GM12891 (cell line): ENCODE measurements at regions not wholly inside any gene's neighbourhood (a gene's known extent, or its start where the extent isn't known, plus 50 kb on each side); places are given as distances from the start of the nearest gene placed in this dataset.

Experiments used
- DNase-seq: peaks from one replicate; pipeline ENCODE4 v3.0.0; 2011; ENCODE audit warnings: low spot score; ENCODE audit not compliant: insufficient read length
- FAIRE-seq: peaks from 2 replicates; lab custom pipeline; 2011; peaks lifted over from hg19 to GRCh38; lab: Jason Lieb, UNC
- PAX5 ChIP-seq: IDR thresholded peaks from 2 replicates; pipeline ENCODE4 v1.6.1; 2011; ENCODE audit warnings: low read length, moderate library complexity, mild to moderate bottlenecking; ENCODE audit not compliant: insufficient read depth, severe bottlenecking
- POLR2A ChIP-seq: IDR thresholded peaks from 2 replicates; pipeline ENCODE4 v1.6.1; 2011; ENCODE audit warnings: low read depth, low read length, control low read depth
- POLR2AphosphoS5 ChIP-seq: IDR thresholded peaks from 2 replicates; pipeline ENCODE4 v1.6.1; 2011; ENCODE audit warnings: low read depth, low read length, control low read depth
- POU2F2 ChIP-seq: IDR thresholded peaks from 2 replicates; pipeline ENCODE4 v1.6.1; 2011; ENCODE audit warnings: low read depth, mild to moderate bottlenecking, control low read depth, low read length, moderate library complexity
- SPI1 ChIP-seq: IDR thresholded peaks from 2 replicates; pipeline ENCODE4 v1.6.1; 2011; ENCODE audit warnings: low read depth, low read length, control low read depth
- TAF1 ChIP-seq: IDR thresholded peaks from 2 replicates; pipeline ENCODE4 v1.6.1; 2011; ENCODE audit warnings: low read depth, low read length, control low read depth

GRCh38 chr7:20062932-20063331 is 154.3 kb downstream of the MACC1 start:
- DNase-seq = no peak
- TF ChIP-seq PAX5 (no peak), POLR2AphosphoS5 (no peak), POLR2A (no peak), SPI1 (no peak), POU2F2 (no peak), TAF1 (no peak)
- FAIRE-seq = no peak

GRCh38 chr7:20053334-20054104 is 163.7 kb downstream of the MACC1 start:
- no peak for TF ChIP-seq TAF1
- no peak for TF ChIP-seq POLR2A
- no peak for TF ChIP-seq POLR2AphosphoS5
- TF ChIP-seq PAX5 = no peak
- no peak for TF ChIP-seq POU2F2
- no peak for TF ChIP-seq SPI1
- DNase-seq (no peak), FAIRE-seq (no peak)

- TF ChIP-seq PAX5 = no peak
- no peak for TF ChIP-seq SPI1
- no peak for TF ChIP-seq POLR2A
- no peak for TF ChIP-seq POLR2AphosphoS5
- TF ChIP-seq TAF1 = no peak
- TF ChIP-seq POU2F2 = no peak
- DNase-seq (no peak), FAIRE-seq (no peak)
These were observed 166.8 kb downstream of the MACC1 start for GRCh38 chr7:20050241-20050966.

- no peak for TF ChIP-seq POLR2AphosphoS5
- TF ChIP-seq TAF1 = no peak
- TF ChIP-seq POU2F2 = no peak
- no peak for TF ChIP-seq POLR2A
- no peak for TF ChIP-seq PAX5
- no peak for TF ChIP-seq SPI1
- DNase-seq (no peak), FAIRE-seq (no peak)
These were observed 178.5 kb downstream of the MACC1 start for GRCh38 chr7:20038676-20039075.

GRCh38 chr7:20035279-20035875 is 181.8 kb downstream of the MACC1 start:
- DNase-seq = no peak
- no peak for FAIRE-seq
- TF ChIP-seq POLR2AphosphoS5 (no peak), TAF1 (no peak), POLR2A (no peak), POU2F2 (no peak)

- FAIRE-seq = peak; percentile 28
- TF ChIP-seq SPI1 (no peak), PAX5 (no peak)
- DNase-seq = no peak
These were observed 183.4 kb downstream of the MACC1 start for GRCh38 chr7:20033621-20034400.

- TF ChIP-seq PAX5 = no peak
- no peak for DNase-seq
- FAIRE-seq = no peak
These were observed 184.4 kb downstream of the MACC1 start for GRCh38 chr7:20032741-20033140.

GRCh38 chr7:20030915-20031362 is 186.2 kb downstream of the MACC1 start:
- no peak for FAIRE-seq
- TF ChIP-seq POU2F2 = no peak
- no peak for TF ChIP-seq POLR2A
- no peak for TF ChIP-seq TAF1
- no peak for TF ChIP-seq POLR2AphosphoS5
- TF ChIP-seq SPI1 = peak; percentile 54
- TF ChIP-seq PAX5 = no peak
- DNase-seq = no peak

GRCh38 chr7:20030417-20030816 is 186.8 kb downstream of the MACC1 start:
- TF ChIP-seq PAX5 (no peak), POLR2AphosphoS5 (no peak), SPI1 (no peak), TAF1 (no peak), POU2F2 (no peak), POLR2A (no peak)
- no peak for FAIRE-seq
- no peak for DNase-seq
